Duodenal mucosa (tissue), 2 donors: ENCODE measurements at regions not wholly inside any gene's neighbourhood (a gene's known extent, or its start where the extent isn't known, plus 50 kb on each side); places are given as distances from the start of the nearest gene placed in this dataset.

Experiments
- H3K27ac ChIP-seq: one replicate; pipeline ENCODE4 v1.7.0; 2013; ENCODE audit warnings: low read depth, low read length
- H3K27me3 ChIP-seq, 2 donors: one replicate each; pipeline ENCODE4 v1.7.0; 2013; ENCODE audit warnings: low read length in 2 of 2, control low read depth in 1 of 2; ENCODE audit not compliant: insufficient read depth in 2 of 2, control insufficient read depth in 1 of 2
- H3K36me3 ChIP-seq, 2 donors: one replicate each; pipeline ENCODE4 v1.7.0; 2013; ENCODE audit warnings: low read length in 2 of 2, control low read depth in 1 of 2; ENCODE audit not compliant: insufficient read depth in 2 of 2, control insufficient read depth in 1 of 2
- H3K4me1 ChIP-seq, 2 donors: one replicate each; pipeline ENCODE4 v1.7.0; 2013; ENCODE audit warnings: low read length in 2 of 2, control low read depth in 1 of 2; ENCODE audit not compliant: insufficient read depth in 2 of 2, control insufficient read depth in 1 of 2
- H3K4me3 ChIP-seq, 2 donors: one replicate each; pipeline ENCODE4 v1.7.0; 2013; ENCODE audit warnings: low read length in 2 of 2, low read depth in 1 of 2
- H3K9ac ChIP-seq, 2 donors: one replicate each; pipeline ENCODE4 v1.7.0; 2013; ENCODE audit warnings: low read length in 2 of 2, low read depth in 1 of 2
- H3K9me3 ChIP-seq, 2 donors: one replicate each; pipeline ENCODE4 v1.7.0; 2013; ENCODE audit warnings: low read length in 2 of 2, control low read depth in 1 of 2; ENCODE audit not compliant: control insufficient read depth in 1 of 2

DNA sequence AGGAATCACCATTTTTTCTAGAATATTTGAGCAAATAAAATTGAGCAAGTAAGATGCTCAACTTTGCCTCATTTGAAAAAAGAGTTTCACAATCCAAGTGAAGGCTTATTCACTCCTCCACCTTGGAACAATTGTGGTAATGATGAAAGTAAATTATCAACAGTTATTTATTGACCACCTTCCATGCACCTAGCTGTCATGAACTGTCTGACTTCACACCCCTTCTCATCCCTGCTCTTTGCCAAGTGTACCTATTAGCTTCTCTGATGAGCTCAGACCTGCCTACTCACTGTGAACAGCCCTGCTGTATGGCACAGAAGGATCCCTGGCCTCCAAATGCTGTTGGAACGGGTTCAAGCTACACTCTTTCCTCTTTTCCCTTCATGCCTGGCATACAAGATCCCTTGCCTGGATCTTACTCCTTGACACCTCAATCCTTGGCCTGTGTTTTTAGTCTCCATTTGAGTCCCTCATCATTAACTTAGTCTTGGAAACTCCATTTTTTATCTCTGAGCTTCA, 99.0 kb upstream of the PREP start:
- H3K4me3 ChIP-seq: no peak overlapping the region
- H3K9ac ChIP-seq: no peak overlapping the region
- no peak overlapping the region for H3K27ac ChIP-seq
- H3K36me3 ChIP-seq: no peaks in the 10 kb centered on the region
- no peaks in the 10 kb centered on the region for H3K27me3 ChIP-seq
- H3K4me1 ChIP-seq: no peaks in the 10 kb centered on the region
- H3K9me3 ChIP-seq: no peaks in the 10 kb centered on the region

GRCh38 chr6:105501246-105501645, 98.4 kb upstream of the PREP start:
- H3K4me1 ChIP-seq: no peaks in the 10 kb centered on the region
- H3K27ac ChIP-seq: no peak overlapping the region
- no peaks in the 10 kb centered on the region for H3K36me3 ChIP-seq
- no peaks in the 10 kb centered on the region for H3K27me3 ChIP-seq
- H3K9ac ChIP-seq: no peak overlapping the region
- no peaks in the 10 kb centered on the region for H3K9me3 ChIP-seq
- no peak overlapping the region for H3K4me3 ChIP-seq

DNA sequence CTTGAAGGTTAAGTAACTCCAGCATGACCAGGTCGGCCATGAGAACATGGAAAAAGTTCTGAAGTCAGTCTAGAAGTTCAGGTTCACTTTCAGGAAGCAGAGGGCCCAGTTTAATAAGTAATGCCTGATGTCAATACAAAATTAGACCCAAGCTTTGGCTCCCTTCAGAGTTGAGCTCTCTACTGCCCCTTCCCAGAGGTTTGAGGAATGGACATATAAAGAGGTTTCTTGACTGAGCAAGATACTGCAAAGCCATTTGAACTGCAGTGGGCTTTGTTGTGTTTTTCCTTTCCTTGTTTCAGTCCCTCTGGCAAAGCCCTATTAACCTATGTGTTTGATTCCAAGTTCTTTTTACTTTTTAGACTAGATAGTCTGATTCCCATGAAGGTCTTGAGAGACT, 97.8 kb upstream of the PREP start:
- H3K9ac ChIP-seq: no peak overlapping the region
- no peak overlapping the region for H3K4me3 ChIP-seq
- no peaks in the 10 kb centered on the region for H3K9me3 ChIP-seq
- no peaks in the 10 kb centered on the region for H3K27me3 ChIP-seq
- no peak overlapping the region for H3K27ac ChIP-seq
- no peaks in the 10 kb centered on the region for H3K36me3 ChIP-seq
- no peaks in the 10 kb centered on the region for H3K4me1 ChIP-seq

- no peak overlapping the region for H3K27ac ChIP-seq
- no peaks in the 10 kb centered on the region for H3K4me1 ChIP-seq
- H3K9ac ChIP-seq: no peak overlapping the region
- H3K27me3 ChIP-seq: no peaks in the 10 kb centered on the region
- no peaks in the 10 kb centered on the region for H3K36me3 ChIP-seq
- no peak overlapping the region for H3K4me3 ChIP-seq
- no peaks in the 10 kb centered on the region for H3K9me3 ChIP-seq
Observed at GRCh38 chr6:105499931-105500330, 97.0 kb upstream of the PREP start.

- Histone ChIP-seq H3K4me3 (no peak overlapping the region), H3K27ac (no peak overlapping the region), H3K9me3 (no peaks in the 10 kb centered on the region), H3K9ac (no peak overlapping the region), H3K36me3 (no peaks in the 10 kb centered on the region), H3K4me1 (no peaks in the 10 kb centered on the region), H3K27me3 (no peaks in the 10 kb centered on the region)
Observed at GRCh38 chr6:105499136-105499870, 96.4 kb upstream of the PREP start.

GRCh38 chr6:105497549-105497948, 94.7 kb upstream of the PREP start:
- Histone ChIP-seq H3K9ac (no peak overlapping the region), H3K4me1 (peaks cover 6 to 17% of the 10 kb centered on the region in 2 donors), H3K4me3 (no peak overlapping the region), H3K9me3 (no peaks in the 10 kb centered on the region), H3K27me3 (no peaks in the 10 kb centered on the region), H3K36me3 (no peaks in the 10 kb centered on the region), H3K27ac (no peak overlapping the region)

GRCh38 chr6:105495515-105495914, 92.6 kb upstream of the PREP start:
- Histone ChIP-seq H3K4me3 (no peak overlapping the region), H3K4me1 (peaks cover 6 to 19% of the 10 kb centered on the region in 2 donors), H3K27ac (no peak overlapping the region), H3K9me3 (no peaks in the 10 kb centered on the region), H3K27me3 (no peaks in the 10 kb centered on the region), H3K9ac (no peak overlapping the region), H3K36me3 (no peaks in the 10 kb centered on the region)

DNA sequence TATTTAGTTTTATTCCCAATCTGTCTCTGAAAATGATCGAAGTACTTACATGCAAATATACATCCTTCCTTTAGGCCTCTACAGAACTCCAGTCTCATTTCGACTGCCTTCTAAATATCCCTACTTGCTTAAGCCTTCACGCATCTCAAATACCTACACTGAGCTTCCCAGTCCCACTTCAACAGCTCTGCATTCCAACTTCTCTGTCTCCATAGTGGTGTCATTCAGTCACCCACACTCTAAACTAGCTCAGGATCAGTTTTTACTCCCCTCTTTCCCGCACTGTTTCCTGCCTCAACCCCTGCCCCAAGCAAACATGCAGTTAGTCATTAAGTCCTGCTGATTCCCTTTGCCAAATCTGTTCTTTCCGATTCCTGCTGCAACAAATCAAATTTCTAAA, 91.8 kb upstream of the PREP start:
- Histone ChIP-seq H3K4me1 (peaks cover 6 to 22% of the 10 kb centered on the region in 2 donors), H3K36me3 (no peaks in the 10 kb centered on the region), H3K27ac (no peak overlapping the region), H3K9ac (no peak overlapping the region), H3K27me3 (no peaks in the 10 kb centered on the region), H3K9me3 (no peaks in the 10 kb centered on the region), H3K4me3 (no peak overlapping the region)

GRCh38 chr6:105493736-105494135, 90.9 kb upstream of the PREP start:
- peaks cover 9 to 32% of the 10 kb centered on the region in 2 donors for H3K4me1 ChIP-seq
- no peaks in the 10 kb centered on the region for H3K9me3 ChIP-seq
- H3K9ac ChIP-seq: no peak overlapping the region
- no peak overlapping the region for H3K27ac ChIP-seq
- H3K27me3 ChIP-seq: no peaks in the 10 kb centered on the region
- no peak overlapping the region for H3K4me3 ChIP-seq
- no peaks in the 10 kb centered on the region for H3K36me3 ChIP-seq

- Histone ChIP-seq H3K9me3 (no peaks in the 10 kb centered on the region), H3K4me3 (no peak overlapping the region), H3K9ac (no peak overlapping the region), H3K27ac (no peak overlapping the region), H3K36me3 (no peaks in the 10 kb centered on the region), H3K27me3 (no peaks in the 10 kb centered on the region), H3K4me1 (peaks cover 9 to 39% of the 10 kb centered on the region in 2 donors)
Observed at GRCh38 chr6:105492706-105493673, 90.1 kb upstream of the PREP start.
